BJ (cell line): ENCODE measurements at regions not wholly inside any gene's neighbourhood (a gene's known extent, or its start where the extent isn't known, plus 50 kb on each side); places are given as distances from the start of the nearest gene placed in this dataset.
"Not testable (repeated sequence)": the region's sequence is repeated elsewhere in the genome, so short reads cannot be mapped to it uniquely, and the experiment has no call there.

Source experiments
- CTCF ChIA-PET: fragments of 350-600 bp; formaldehyde crosslinking; extraction: SDS; loops from one replicate; lab custom pipeline; 2021; ENCODE audit warnings: antibody characterized with exemption, inconsistent platforms; lab: Yijun Ruan, JAX
- POLR2A ChIA-PET: fragments of 300-600 bp; sonication (Branson Sonifier 250); formaldehyde crosslinking; extraction: SDS; loops from one replicate; lab custom pipeline; 2021; ENCODE audit warnings: antibody characterized with exemption; lab: Charles Lee
- DNase-seq: peaks from one replicate; pipeline ENCODE4 v3.0.0-alpha.2; 2011; ENCODE audit warnings: low read depth
- H3K27me3 ChIP-seq: 2 replicates; pipeline ENCODE4 v1.6.0; 2011; ENCODE audit warnings: low read length; ENCODE audit not compliant: control insufficient read depth, insufficient read depth
- H3K36me3 ChIP-seq: 2 replicates; pipeline ENCODE4 v1.5.1; 2011; ENCODE audit warnings: low read length; ENCODE audit not compliant: control insufficient read depth, insufficient read depth
- H3K4me3 ChIP-seq: 2 replicates; pipeline ENCODE4 v1.5.1; 2011; ENCODE audit warnings: low read depth, mild to moderate bottlenecking, control low read depth, low read length
- CTCF ChIP-seq: IDR thresholded peaks from 2 replicates; pipeline ENCODE4 v1.5.1; 2011; ENCODE audit warnings: low read depth, mild to moderate bottlenecking, control low read depth, inconsistent platforms, low read length, moderate library complexity; ENCODE audit not compliant: insufficient read depth

GRCh38 chrX:150258463-150259430 is 104.4 kb upstream of the MAMLD1 start:
- Histone ChIP-seq H3K27me3 (no peaks in the 10 kb centered on the region), H3K36me3 (no peaks in the 10 kb centered on the region), H3K4me3 (no peak overlapping the region)
- POLR2A ChIA-PET: no interaction called here
- CTCF ChIA-PET: no interaction called here
- TF ChIP-seq CTCF: no peak
- no peak for DNase-seq

GRCh38 chrX:150262456-150262855 is 100.7 kb upstream of the MAMLD1 start:
- POLR2A ChIA-PET: no interaction called here
- CTCF ChIA-PET: interaction anchor here (1.3 kb wide), 1 partner anchor 17 kb away, joined by 3 read pairs; no protein-coding TSS in a partner anchor

GRCh38 chrX:150268839-150269355 is 94.2 kb upstream of the MAMLD1 start:
- no peak overlapping the region for H3K4me3 ChIP-seq
- H3K36me3 ChIP-seq: no peaks in the 10 kb centered on the region
- ChIA-PET POLR2A (no interaction called here), CTCF (no interaction called here)
- TF ChIP-seq CTCF: no peak
- H3K27me3 ChIP-seq: no peaks in the 10 kb centered on the region; the same call in 1 of the 2 replicates
- no peak for DNase-seq

More at GRCh38 chrX:150262456-150262855, 100.7 kb upstream of the MAMLD1 start:
- Histone ChIP-seq H3K4me3 (no peak overlapping the region), H3K36me3 (no peaks in the 10 kb centered on the region), H3K27me3 (no peaks in the 10 kb centered on the region; the same call in 1 of the 2 replicates)
- no peak for TF ChIP-seq CTCF
- no peak for DNase-seq

- Histone ChIP-seq H3K36me3 (no peaks in the 10 kb centered on the region), H3K27me3 (no peaks in the 10 kb centered on the region; the same call in 1 of the 2 replicates), H3K4me3 (no peak overlapping the region)
- DNase-seq: no peak
- CTCF ChIA-PET: no interaction called here
- TF ChIP-seq CTCF: no peak
- POLR2A ChIA-PET: no interaction called here
Observed at GRCh38 chrX:150269605-150270254, 93.4 kb upstream of the MAMLD1 start.

GRCh38 chrX:150270622-150271021 is 92.5 kb upstream of the MAMLD1 start:
- Histone ChIP-seq H3K36me3 (no peaks in the 10 kb centered on the region), H3K27me3 (no peaks in the 10 kb centered on the region; the same call in 1 of the 2 replicates), H3K4me3 (no peak overlapping the region)
- no peak for TF ChIP-seq CTCF
- ChIA-PET CTCF (no interaction called here), POLR2A (no interaction called here)
- no peak for DNase-seq

- CTCF ChIA-PET, DNase-seq, H3K27me3 ChIP-seq, H3K36me3 ChIP-seq, H3K4me3 ChIP-seq, POLR2A ChIA-PET: not testable (repeated sequence)
Observed at GRCh38 chrX:150273575-150274294, 89.4 kb upstream of the MAMLD1 start.
